H1 (cell line): ENCODE measurements at regions not wholly inside any gene's neighbourhood (a gene's known extent, or its start where the extent isn't known, plus 50 kb on each side); places are given as distances from the start of the nearest gene placed in this dataset.
"Not testable (repeated sequence)": the region's sequence is repeated elsewhere in the genome, so short reads cannot be mapped to it uniquely, and the experiment has no call there.

Experiments
- CTCF ChIA-PET: fragments of 300-600 bp; sonication (Branson Sonifier 250); formaldehyde crosslinking; loops from one replicate; lab custom pipeline; 2021; ENCODE audit not compliant: partially characterized antibody; lab: Charles Lee
- POLR2A ChIA-PET: fragments of 300-600 bp; sonication (Branson Sonifier 250); formaldehyde crosslinking; loops from one replicate; lab custom pipeline; 2021; ENCODE audit warnings: inconsistent platforms; ENCODE audit not compliant: partially characterized antibody; lab: Charles Lee
- DNase-seq, 2 experiments: peaks; one replicate each; pipeline versions ENCODE4 v3.0.0 to v3.0.0-alpha.2; 2010 to 2022; ENCODE audit warnings: low spot score in 2 of 2, low read depth in 1 of 2, mixed read lengths in 1 of 2
- FAIRE-seq: peaks from 2 replicates; lab custom pipeline; 2011; peaks lifted over from hg19 to GRCh38; lab: Jason Lieb, UNC
- H2AFZ ChIP-seq: 2 replicates; pipeline ENCODE4 v1.8.1; 2012; ENCODE audit warnings: low read length, inconsistent platforms
- H2AK5ac ChIP-seq: 2 replicates; pipeline ENCODE4 v1.6.1; 2013; ENCODE audit warnings: low read depth, low read length
- H2BK120ac ChIP-seq: replicated peaks from 2 replicates; pipeline ENCODE3; 2013; ENCODE audit warnings: low read depth, low read length, inconsistent platforms
- H2BK12ac ChIP-seq: 2 replicates; pipeline ENCODE4 v1.6.1; 2013; ENCODE audit warnings: low read depth, low read length
- H2BK15ac ChIP-seq: 2 replicates; pipeline ENCODE4 v1.6.1; 2013; ENCODE audit warnings: low read length
- H2BK20ac ChIP-seq: 2 replicates; pipeline ENCODE4 v1.6.1; 2013; ENCODE audit warnings: low read length
- H2BK5ac ChIP-seq: 2 replicates; pipeline ENCODE4 v1.6.1; 2013; ENCODE audit warnings: low read depth, low read length
- H3K14ac ChIP-seq: 2 replicates; pipeline ENCODE4 v1.6.1; 2013; ENCODE audit warnings: inconsistent platforms; ENCODE audit not compliant: insufficient read length
- H3K18ac ChIP-seq: 2 replicates; pipeline ENCODE4 v1.6.1; 2013; ENCODE audit warnings: low read length; ENCODE audit errors: extremely low read depth
- H3K23ac ChIP-seq: 2 replicates; pipeline ENCODE4 v1.6.1; 2013; ENCODE audit warnings: inconsistent platforms; ENCODE audit not compliant: insufficient read length
- H3K23me2 ChIP-seq: 2 replicates; pipeline ENCODE4 v1.6.1; 2013; ENCODE audit warnings: low read depth, low read length
- H3K27ac ChIP-seq: 2 replicates; pipeline ENCODE4 v1.6.1; 2011; ENCODE audit warnings: low read depth, low read length, inconsistent platforms
- H3K27me3 ChIP-seq, 4 experiments: replicated peaks in 1 of 4; 1 replicate in 1 of 4; 2 replicates in 3 of 4; pipeline versions ENCODE4 v1.6.1 to v1.8.1; 2011 to 2013; ENCODE audit warnings: low read length in 3 of 4, mild to moderate bottlenecking in 3 of 4, inconsistent platforms in 2 of 4, mixed read lengths in 2 of 4, moderate library complexity in 1 of 4; ENCODE audit not compliant: control insufficient read depth in 3 of 4, insufficient read depth in 3 of 4; ENCODE audit errors: extremely low read depth in 1 of 4
- H3K36me3 ChIP-seq, 4 experiments: 2 replicates each; pipeline versions ENCODE4 v1.6.1 to v1.8.1; 2011 to 2013; ENCODE audit warnings: mild to moderate bottlenecking in 4 of 4, low read length in 3 of 4, moderate library complexity in 2 of 4, control low read depth in 1 of 4, inconsistent platforms in 1 of 4; ENCODE audit not compliant: insufficient read depth in 4 of 4, control insufficient read depth in 2 of 4
- H3K4ac ChIP-seq: replicated peaks from 2 replicates; pipeline ENCODE3; 2013; ENCODE audit warnings: low read length, low read depth, mixed read lengths, inconsistent platforms; ENCODE audit not compliant: insufficient read length
- H3K4me1 ChIP-seq, 4 experiments: replicated peaks in 1 of 4; 1 replicate in 1 of 4; 2 replicates in 3 of 4; pipeline versions ENCODE4 v1.6.1 to v1.8.1; 2011 to 2013; ENCODE audit warnings: low read length in 3 of 4, inconsistent platforms in 2 of 4, mixed read lengths in 1 of 4; ENCODE audit not compliant: insufficient read depth in 4 of 4, control insufficient read depth in 3 of 4
- H3K4me2 ChIP-seq, 2 experiments: 2 replicates each; pipeline versions ENCODE4 v1.6.1 to v1.8.1; 2011 to 2013; ENCODE audit warnings: low read depth in 2 of 2, low read length in 2 of 2, control low read depth in 1 of 2, inconsistent platforms in 1 of 2, mild to moderate bottlenecking in 1 of 2; ENCODE audit not compliant: insufficient read depth in 1 of 2
- H3K4me3 ChIP-seq, 4 experiments: fragments of 200-600, 300-600 bp in 1 of 4; sonication (generic), shearing (Covaris generic), sonication (Bioruptor Twin) in 1 of 4; 2 replicates each; pipeline versions ENCODE4 v1.5.1 to v1.8.1; 2011 to 2016; ENCODE audit warnings: low read length in 4 of 4, low read depth in 3 of 4, control low read depth in 2 of 4, inconsistent platforms in 2 of 4, mild to moderate bottlenecking in 2 of 4, mixed read lengths in 1 of 4, moderate library complexity in 1 of 4; ENCODE audit not compliant: insufficient read depth in 2 of 4; ENCODE audit errors: extremely low read depth in 1 of 4
- H3K56ac ChIP-seq: replicated peaks from 2 replicates; pipeline ENCODE3; 2013; ENCODE audit warnings: low read depth, mild to moderate bottlenecking, mixed read lengths, low read length, inconsistent platforms; ENCODE audit not compliant: insufficient read length
- H3K79me1 ChIP-seq: 2 replicates; pipeline ENCODE4 v1.6.1; 2013; ENCODE audit warnings: low read depth, low read length, control low read depth
- H3K79me2 ChIP-seq, 2 experiments: 2 replicates each; pipeline versions ENCODE4 v1.6.1 to v1.8.1; 2012 to 2013; ENCODE audit warnings: low read length in 2 of 2, mild to moderate bottlenecking in 2 of 2, inconsistent platforms in 1 of 2; ENCODE audit not compliant: insufficient read depth in 2 of 2, control insufficient read depth in 1 of 2
- H3K9ac ChIP-seq, 4 experiments: replicated peaks in 1 of 4; 1 replicate in 1 of 4; 2 replicates in 3 of 4; pipeline versions ENCODE4 v1.6.1 to v1.8.1; 2011 to 2013; ENCODE audit warnings: low read depth in 3 of 4, low read length in 3 of 4, control low read depth in 2 of 4, mild to moderate bottlenecking in 2 of 4, moderate library complexity in 2 of 4, inconsistent platforms in 1 of 4; ENCODE audit errors: extremely low read depth in 1 of 4
- H3K9me3 ChIP-seq, 2 experiments: 2 replicates each; pipeline versions ENCODE4 v1.6.1 to v1.8.1; 2012 to 2013; ENCODE audit warnings: mild to moderate bottlenecking in 2 of 2, moderate library complexity in 2 of 2, control low read depth in 1 of 2, inconsistent platforms in 1 of 2, low read depth in 1 of 2, low read length in 1 of 2, mixed read lengths in 1 of 2; ENCODE audit not compliant: insufficient read depth in 2 of 2
- H4K20me1 ChIP-seq, 2 experiments: replicated peaks in 1 of 2; 2 replicates each; pipeline versions ENCODE3 to v1.8.1; 2011 to 2013; ENCODE audit warnings: inconsistent platforms in 2 of 2, low read length in 2 of 2, mild to moderate bottlenecking in 1 of 2; ENCODE audit not compliant: insufficient read depth in 2 of 2, control insufficient read depth in 1 of 2
- H4K5ac ChIP-seq: 2 replicates; pipeline ENCODE4 v1.6.1; 2013; ENCODE audit warnings: low read length, low read depth, mixed read lengths, inconsistent platforms; ENCODE audit not compliant: insufficient read length
- H4K8ac ChIP-seq: 2 replicates; pipeline ENCODE4 v1.8.0; 2013; ENCODE audit warnings: mild to moderate bottlenecking, moderate library complexity, low read length, inconsistent platforms; ENCODE audit not compliant: insufficient read depth; ENCODE audit errors: extremely low read depth
- H4K91ac ChIP-seq: replicated peaks from 2 replicates; pipeline ENCODE3; 2013; ENCODE audit warnings: low read length, mixed read lengths, inconsistent platforms; ENCODE audit not compliant: insufficient read length
- CHD2 ChIP-seq: IDR thresholded peaks from 2 replicates; pipeline ENCODE4 v1.6.1; 2012; ENCODE audit warnings: low read length, improper control_type of control experiment
- GTF2F1 ChIP-seq: IDR thresholded peaks from 2 replicates; pipeline ENCODE4 v1.6.1; 2012; ENCODE audit warnings: low read depth, low read length, improper control_type of control experiment, borderline replicate concordance
- MAFK ChIP-seq: IDR thresholded peaks from 2 replicates; pipeline ENCODE4 v1.6.1; 2012; ENCODE audit warnings: low read depth, mild to moderate bottlenecking, improper control_type of control experiment, low read length
- SAP30 ChIP-seq: fragments of 300-600 bp; sonication (generic); IDR thresholded peaks from 2 replicates; pipeline ENCODE4 v1.7.1; 2012; ENCODE audit warnings: low read length, moderate library complexity, mild to moderate bottlenecking, inconsistent platforms; ENCODE audit not compliant: insufficient read depth, insufficient replicate concordance
- WGBS, 2 experiments: shearing (Covaris generic) in 1 of 2; methylation state at CpG; one replicate each; pipeline versions ENCODE4 v1.1.6 to v1.1.7; 2013 to 2015; ENCODE audit warnings: low lambda C conversion rate in 2 of 2, mixed read lengths in 2 of 2, inconsistent platforms in 1 of 2, low coverage in 1 of 2, missing lambda C conversion rate in 1 of 2; ENCODE audit not compliant: insufficient replicate concordance in 2 of 2, insufficient coverage in 1 of 2, insufficient read length in 1 of 2; ENCODE audit errors: extremely low coverage in 1 of 2, missing lambda C conversion rate in 1 of 2; 5-methylcytosine and 5-hydroxymethylcytosine counted together

GRCh38 chrY:13907736-13908135, 78.5 kb downstream of the VCY start:
- H2BK15ac ChIP-seq, result no peak overlapping the region
- no peaks in the 10 kb centered on the region for H4K20me1 ChIP-seq
- no peak overlapping the region for H3K4me3 ChIP-seq
- peaks cover 7 to 9% of the 10 kb centered on the region in 2 experiments; a peak in 2 of 4 replicates for H3K9me3 ChIP-seq
- no peak overlapping the region for H3K9ac ChIP-seq
- no peaks in the 10 kb centered on the region for H3K79me1 ChIP-seq
- H2AK5ac ChIP-seq, result no peak overlapping the region
- DNase-seq (no peak), FAIRE-seq (no peak)
- no peak for TF ChIP-seq GTF2F1
- no peak for TF ChIP-seq SAP30
- TF ChIP-seq CHD2, result no peak
- TF ChIP-seq MAFK, result no peak
- ChIA-PET CTCF (no interaction called here), POLR2A (no interaction called here)
- no peak overlapping the region for H2AFZ ChIP-seq
- no peak overlapping the region for H4K8ac ChIP-seq
- no peaks in the 10 kb centered on the region for H3K79me2 ChIP-seq
- H3K4me1 ChIP-seq, result no peaks in the 10 kb centered on the region
- no peak overlapping the region for H4K5ac ChIP-seq
- no peak overlapping the region for H3K4ac ChIP-seq
- H3K23me2 ChIP-seq, result no peaks in the 10 kb centered on the region
- no peak overlapping the region for H3K18ac ChIP-seq
- H4K91ac ChIP-seq, result no peak overlapping the region
- H3K27me3 ChIP-seq, result no peaks in the 10 kb centered on the region
- H3K56ac ChIP-seq, result no peak overlapping the region
- no peak overlapping the region for H3K27ac ChIP-seq
- H2BK20ac ChIP-seq, result no peak overlapping the region
- H2BK120ac ChIP-seq, result no peak overlapping the region
- H2BK5ac ChIP-seq, result no peak overlapping the region
- H2BK12ac ChIP-seq, result no peak overlapping the region
- H3K4me2 ChIP-seq, result no peak overlapping the region
- no peak overlapping the region for H3K23ac ChIP-seq
- H3K36me3 ChIP-seq, result peaks cover 0 to 8% (median 4%) of the 10 kb centered on the region in 4 experiments; a peak in 4 of 8 replicates
- H3K14ac ChIP-seq, result no peak overlapping the region

GRCh38 chrY:13930436-13930835, 55.8 kb downstream of the VCY start:
- 91% methylated on average over 2 of the region's 2 CpGs; no CpG with 5 or more reads in 1 of the 2 experiments for WGBS, 2 experiments
- H2BK15ac ChIP-seq, H2AK5ac ChIP-seq, H3K56ac ChIP-seq, H2BK5ac ChIP-seq, H4K5ac ChIP-seq, POLR2A ChIA-PET, H3K18ac ChIP-seq, H4K91ac ChIP-seq, H3K27me3 ChIP-seq, H3K79me1 ChIP-seq, H3K4me2 ChIP-seq, H2AFZ ChIP-seq, H3K27ac ChIP-seq, H3K23ac ChIP-seq, H4K8ac ChIP-seq, H3K9ac ChIP-seq, H2BK12ac ChIP-seq, H3K4me1 ChIP-seq, H3K36me3 ChIP-seq, H3K79me2 ChIP-seq, H2BK120ac ChIP-seq, H3K4me3 ChIP-seq, CTCF ChIA-PET, H3K4ac ChIP-seq, H2BK20ac ChIP-seq, H3K23me2 ChIP-seq, DNase-seq, H3K9me3 ChIP-seq, H3K14ac ChIP-seq, H4K20me1 ChIP-seq: not testable (repeated sequence)
- peak; percentile 73 for FAIRE-seq
